ENCODE measurements at regions not wholly inside any gene's neighbourhood (a gene's known extent, or its start where the extent isn't known, plus 50 kb on each side); places are given as distances from the start of the nearest gene placed in this dataset.

- TF ChIP-seq CTCF (IDR thresholded peaks at IDR 0.05) = no peak
- no peaks in the 10 kb centered on the region for H3K36me3 ChIP-seq
- peak overlapping the region; percentile 5 to 69 for H3K27ac ChIP-seq
- no peaks in the 10 kb centered on the region for H3K27me3 ChIP-seq
- no peak overlapping the region for H3K4me3 ChIP-seq
- no peak for DNase-seq
- H3K4me1 ChIP-seq = peaks cover 0 to 71% (median 24%) of the 10 kb centered on the region in 4 donors
- intact Hi-C loops (cut with DNase I; ENCODE audit: low total_unique reads) = no loop called here
- H3K9me3 ChIP-seq = no peaks in the 10 kb centered on the region
Observed at GRCh38 chr14:71541271-71541670, 391.0 kb upstream of the RGS6 start.

GRCh38 chr14:71541973-71542690, 390.1 kb upstream of the RGS6 start:
- Histone ChIP-seq H3K4me3 (no peak overlapping the region), H3K36me3 (no peaks in the 10 kb centered on the region), H3K27ac (peak overlapping the region; percentile 5 to 69), H3K4me1 (peaks cover 0 to 62% (median 19%) of the 10 kb centered on the region in 4 donors), H3K9me3 (no peaks in the 10 kb centered on the region), H3K27me3 (no peaks in the 10 kb centered on the region)
- no peak for TF ChIP-seq CTCF (IDR thresholded peaks at IDR 0.05)
- intact Hi-C loops (cut with DNase I; ENCODE audit: low total_unique reads) = no loop called here
- DNase-seq = no peak

- Histone ChIP-seq H3K27me3 (no peaks in the 10 kb centered on the region), H3K36me3 (no peaks in the 10 kb centered on the region), H3K27ac (no peak overlapping the region), H3K4me3 (no peak overlapping the region), H3K9me3 (no peaks in the 10 kb centered on the region), H3K4me1 (peaks cover 0 to 14% (median 2%) of the 10 kb centered on the region in 4 donors)
- no peak for DNase-seq
- no peak for TF ChIP-seq CTCF (IDR thresholded peaks at IDR 0.05)
- intact Hi-C loops (cut with DNase I; ENCODE audit: low total_unique reads) = no loop called here
Observed at GRCh38 chr14:71549421-71550050, 382.7 kb upstream of the RGS6 start.

GRCh38 chr14:71550367-71550766, 381.9 kb upstream of the RGS6 start:
- no peak for DNase-seq
- Histone ChIP-seq H3K9me3 (no peaks in the 10 kb centered on the region), H3K36me3 (no peaks in the 10 kb centered on the region), H3K4me1 (peaks cover 0 to 19% (median 2%) of the 10 kb centered on the region in 4 donors), H3K27ac (no peak overlapping the region), H3K4me3 (no peak overlapping the region), H3K27me3 (no peaks in the 10 kb centered on the region)
- TF ChIP-seq CTCF (IDR thresholded peaks at IDR 0.05) = no peak
- intact Hi-C loops (cut with DNase I; ENCODE audit: low total_unique reads) = no loop called here

- H3K4me3 ChIP-seq = no peak overlapping the region
- H3K27ac ChIP-seq = no peak overlapping the region
- no peak for TF ChIP-seq CTCF (IDR thresholded peaks at IDR 0.05)
- no peaks in the 10 kb centered on the region for H3K36me3 ChIP-seq
- intact Hi-C loops (cut with DNase I; ENCODE audit: low total_unique reads) = no loop called here
- H3K4me1 ChIP-seq = peaks cover 0 to 28% (median 2%) of the 10 kb centered on the region in 4 donors
- no peaks in the 10 kb centered on the region for H3K9me3 ChIP-seq
- DNase-seq = no peak
- H3K27me3 ChIP-seq = no peaks in the 10 kb centered on the region
Observed at GRCh38 chr14:71551291-71551950, 380.8 kb upstream of the RGS6 start.

Measured in tibial artery (tissue), 4 donors.